Upper lobe of right lung (tissue), 1 donor: ENCODE measurements at regions not wholly inside any gene's neighbourhood (a gene's known extent, or its start where the extent isn't known, plus 50 kb on each side); places are given as distances from the start of the nearest gene placed in this dataset.

Experiments used
- ATAC-seq: fragments of 200-7000 bp; cut with Tn5 transposase; one replicate; pipeline ENCODE4 v1.9.1; 2020; ENCODE audit warnings: mild to moderate bottlenecking, moderate library complexity
- DNase-seq: peaks from one replicate; pipeline ENCODE4 v3.0.0-alpha.2; 2020
- H3K27ac ChIP-seq: fragments of 200-600 bp; one replicate; pipeline ENCODE4 v1.8.0; 2022
- H3K27me3 ChIP-seq: fragments of 200-600 bp; one replicate; pipeline ENCODE4 v1.8.0; 2022; ENCODE audit warnings: mild to moderate bottlenecking
- H3K36me3 ChIP-seq: fragments of 200-600 bp; one replicate; pipeline ENCODE4 v1.8.0; 2022
- H3K4me1 ChIP-seq: fragments of 200-600 bp; one replicate; pipeline ENCODE4 v1.8.0; 2022
- H3K4me3 ChIP-seq: fragments of 200-600 bp; one replicate; pipeline ENCODE4 v1.8.0; 2022; ENCODE audit warnings: mild to moderate bottlenecking
- H3K9me3 ChIP-seq: fragments of 200-600 bp; one replicate; pipeline ENCODE4 v1.8.0; 2022
- CTCF ChIP-seq: fragments of 200-600 bp; IDR thresholded peaks from one replicate; pipeline ENCODE4 v1.8.0; 2022; ENCODE audit warnings: antibody characterized with exemption
- intact Hi-C: fragments of 100-400 bp; cut with DNase I; formaldehyde crosslinking; loops from one replicate; pipeline ENCODE4 v1.11.0; 2022
- donor health status: DM: no; HTN: yes; CAD: no; lungs with severe emphysema.

GRCh38 chr12:24705741-24706358, 243.1 kb downstream of the BCAT1 start:
- H3K4me3 ChIP-seq, result no peak overlapping the region
- DNase-seq, result no peak
- ATAC-seq, result peak; percentile 57
- no peaks in the 10 kb centered on the region for H3K36me3 ChIP-seq
- no peak for TF ChIP-seq CTCF
- H3K4me1 ChIP-seq, result peaks cover 10% of the 10 kb centered on the region
- H3K27me3 ChIP-seq, result no peaks in the 10 kb centered on the region
- intact Hi-C loops, result no loop called here
- H3K27ac ChIP-seq, result no peak overlapping the region
- H3K9me3 ChIP-seq, result no peaks in the 10 kb centered on the region

DNA sequence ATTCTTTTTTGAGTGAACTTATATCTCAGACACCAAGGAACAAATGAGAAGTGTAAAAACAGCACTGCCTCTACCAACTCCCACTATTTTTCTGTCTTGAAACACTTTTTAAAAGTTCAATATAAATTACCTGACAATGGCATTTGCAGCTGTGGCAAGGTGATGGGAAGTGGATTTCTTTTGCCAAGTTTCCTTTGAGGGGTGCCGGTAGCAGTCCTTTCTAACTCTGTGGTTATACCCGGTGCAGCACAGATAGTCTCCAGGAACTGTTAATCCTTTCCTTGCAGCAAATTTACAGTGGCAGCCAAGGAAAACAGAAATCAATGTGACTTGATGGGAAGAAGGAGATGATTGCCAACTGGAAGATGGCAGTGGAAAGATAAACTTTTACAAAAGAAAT, 243.7 kb downstream of the BCAT1 start:
- Histone ChIP-seq H3K36me3 (no peaks in the 10 kb centered on the region), H3K9me3 (no peaks in the 10 kb centered on the region), H3K4me1 (peaks cover 10% of the 10 kb centered on the region), H3K4me3 (no peak overlapping the region), H3K27me3 (no peaks in the 10 kb centered on the region), H3K27ac (no peak overlapping the region)
- TF ChIP-seq CTCF, result no peak
- intact Hi-C loops, result no loop called here
- no peak for ATAC-seq
- no peak for DNase-seq

DNA sequence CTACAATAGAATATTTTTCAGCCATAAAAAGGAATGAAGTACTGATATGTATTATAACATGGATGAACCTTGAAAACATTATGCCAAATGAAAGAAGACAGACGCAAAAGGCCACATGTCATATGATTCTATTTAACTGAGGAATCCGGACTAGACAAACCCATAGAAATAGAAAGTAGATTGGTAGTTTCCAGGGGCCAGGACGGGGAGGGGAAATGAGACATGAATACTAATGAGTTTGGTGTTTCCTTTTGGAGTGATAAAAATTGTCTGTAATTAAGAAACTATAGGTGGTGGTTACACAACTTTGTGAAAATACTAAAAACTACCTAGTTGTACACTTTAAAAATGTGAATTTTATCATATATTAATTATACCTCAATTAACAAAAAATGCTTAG, 247.6 kb downstream of the BCAT1 start:
- DNase-seq, result no peak
- H3K9me3 ChIP-seq, result no peaks in the 10 kb centered on the region
- no peak for TF ChIP-seq CTCF
- H3K4me1 ChIP-seq, result peaks cover 27% of the 10 kb centered on the region
- no peak overlapping the region for H3K27ac ChIP-seq
- H3K36me3 ChIP-seq, result no peaks in the 10 kb centered on the region
- no peak overlapping the region for H3K4me3 ChIP-seq
- intact Hi-C loops, result no loop called here
- no peaks in the 10 kb centered on the region for H3K27me3 ChIP-seq
- ATAC-seq, result no peak

GRCh38 chr12:24698972-24699371, 249.9 kb downstream of the BCAT1 start:
- intact Hi-C loops, result no loop called here
- Histone ChIP-seq H3K4me3 (no peak overlapping the region), H3K4me1 (peaks cover 19% of the 10 kb centered on the region), H3K27ac (no peak overlapping the region), H3K36me3 (no peaks in the 10 kb centered on the region), H3K9me3 (no peaks in the 10 kb centered on the region), H3K27me3 (no peaks in the 10 kb centered on the region)
- TF ChIP-seq CTCF, result no peak
- no peak for ATAC-seq
- no peak for DNase-seq

DNA sequence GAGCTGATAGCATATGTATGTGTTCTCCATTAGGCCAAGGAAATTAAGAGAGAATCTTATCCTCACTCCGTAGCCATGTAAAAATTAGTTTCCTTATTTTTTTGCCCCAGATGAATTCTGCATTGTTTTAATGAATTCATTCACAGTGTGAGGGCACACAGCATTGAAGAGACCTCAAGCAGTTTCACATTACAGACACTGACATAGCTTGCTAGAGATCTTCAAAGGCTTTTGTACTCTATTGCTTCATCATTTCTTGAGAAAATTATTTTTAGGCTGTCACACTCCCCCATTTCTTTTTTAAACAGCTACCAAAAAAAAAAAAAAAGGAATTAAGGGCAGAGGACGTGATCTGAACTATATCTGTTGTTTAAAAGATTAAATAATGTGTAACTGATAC, 251.1 kb downstream of the BCAT1 start:
- intact Hi-C loops, result no loop called here
- peak overlapping the region; percentile 20 for H3K27ac ChIP-seq

More for the DNA sequence above, 251.1 kb downstream of the BCAT1 start:
- no peak for ATAC-seq
- Histone ChIP-seq H3K4me3 (no peak overlapping the region), H3K27me3 (no peaks in the 10 kb centered on the region), H3K36me3 (no peaks in the 10 kb centered on the region), H3K9me3 (no peaks in the 10 kb centered on the region), H3K4me1 (peaks cover 19% of the 10 kb centered on the region)
- no peak for TF ChIP-seq CTCF
- DNase-seq, result no peak
